T-cell (primary cell): ENCODE measurements at regions not wholly inside any gene's neighbourhood (a gene's known extent, or its start where the extent isn't known, plus 50 kb on each side); places are given as distances from the start of the nearest gene placed in this dataset.

ENCODE experiments used
- ATAC-seq, 4 experiments: fragments of 200-7000 bp in 3 of 4; fragments of 150-1000 bp in 1 of 4; cut with Tn5 transposase; replicated peaks in 1 of 4; 1 replicate in 3 of 4; 2 replicates in 1 of 4; pipeline ENCODE4 v1.10.0; 2021; ENCODE audit warnings: moderate library complexity in 3 of 4, mild to moderate bottlenecking in 2 of 4, moderate number of reproducible peaks in 1 of 4
- CTCF ChIA-PET, 2 donors: fragments of 300-600 bp; sonication (Branson Sonifier 250); formaldehyde crosslinking; loops; one replicate each; lab custom pipeline; 2022; ENCODE audit warnings: antibody characterized with exemption in 2 of 2; lab: Charles Lee
- POLR2A ChIA-PET, 2 donors: fragments of 300-600 bp; sonication (Branson Sonifier 250); formaldehyde crosslinking; loops; one replicate each; lab custom pipeline; 2022; ENCODE audit warnings: antibody characterized with exemption in 2 of 2; lab: Charles Lee
- DNase-seq, 35 experiments: peaks; one replicate each; pipeline versions ENCODE4 v3.0.0 to v3.0.0-alpha.2; 2013 to 2023
- H3K27ac ChIP-seq: one replicate; pipeline ENCODE4 v1.5.1; 2013; ENCODE audit warnings: low read length
- H3K27me3 ChIP-seq, 2 experiments: replicated peaks in 1 of 2; 1 replicate in 1 of 2; 2 replicates in 1 of 2; pipeline versions ENCODE4 v1.6.1 to v1.7.0; 2013; ENCODE audit warnings: low read length in 1 of 2, mixed read lengths in 1 of 2; ENCODE audit not compliant: control insufficient read depth in 2 of 2, insufficient read depth in 2 of 2; ENCODE audit errors: extremely low read depth in 1 of 2
- H3K36me3 ChIP-seq, 2 donors: 1 replicate in 1 of 2; 2 replicates in 1 of 2; pipeline versions ENCODE4 v1.6.1 to v1.7.0; 2013; ENCODE audit warnings: low read length in 1 of 2; ENCODE audit not compliant: control insufficient read depth in 2 of 2, insufficient read depth in 1 of 2; ENCODE audit errors: extremely low read depth in 1 of 2
- H3K4me1 ChIP-seq, 2 experiments: 1 replicate in 1 of 2; 2 replicates in 1 of 2; pipeline versions ENCODE4 v1.6.1 to v1.7.0; 2013; ENCODE audit warnings: low read length in 2 of 2, mixed read lengths in 1 of 2; ENCODE audit not compliant: insufficient read depth in 2 of 2, control insufficient read depth in 1 of 2; ENCODE audit errors: extremely low read depth in 1 of 2
- H3K4me3 ChIP-seq, 2 donors: 1 replicate in 1 of 2; 2 replicates in 1 of 2; pipeline versions ENCODE4 v1.5.1 to v1.7.0; 2013; ENCODE audit warnings: mild to moderate bottlenecking in 2 of 2, low read length in 1 of 2, moderate library complexity in 1 of 2; ENCODE audit not compliant: control insufficient read depth in 1 of 2; ENCODE audit errors: extremely low read depth in 1 of 2
- H3K9me3 ChIP-seq: 2 replicates; pipeline ENCODE4 v1.7.0; 2013
- H3K27ac Mint-ChIP-seq, 2 donors: one replicate each; pipeline ENCODE4 v1.8.0; 2020 to 2021; ENCODE audit warnings: mild to moderate bottlenecking in 2 of 2, mixed read lengths in 2 of 2
- H3K27me3 Mint-ChIP-seq, 2 donors: one replicate each; pipeline ENCODE4 v1.8.0; 2021 to 2022; ENCODE audit warnings: mixed read lengths in 2 of 2
- H3K36me3 Mint-ChIP-seq: one replicate; pipeline ENCODE4 v1.8.0; 2021; ENCODE audit warnings: mixed read lengths
- H3K4me1 Mint-ChIP-seq, 3 donors: one replicate each; pipeline ENCODE4 v1.8.0; 2020 to 2022; ENCODE audit warnings: mixed read lengths in 3 of 3, mild to moderate bottlenecking in 1 of 3
- H3K4me3 Mint-ChIP-seq, 3 donors: one replicate each; pipeline ENCODE4 v1.8.0; 2020 to 2022; ENCODE audit warnings: mild to moderate bottlenecking in 3 of 3, mixed read lengths in 3 of 3, moderate library complexity in 3 of 3
- H3K9me3 Mint-ChIP-seq, 3 donors: one replicate each; pipeline ENCODE4 v1.8.0; 2020 to 2022; ENCODE audit warnings: mixed read lengths in 3 of 3
- WGBS: methylation state at CpG from one replicate; pipeline ENCODE4 v1.1.5; 2013; ENCODE audit warnings: missing lambda C conversion rate; ENCODE audit not compliant: insufficient coverage; 5-methylcytosine and 5-hydroxymethylcytosine counted together

GRCh38 chr18:64799376-64799775 is 650.5 kb upstream of the LINC00305 start:
- Mint-ChIP-seq H3K4me1 (no peaks in the 10 kb centered on the region), H3K27me3 (no peaks in the 10 kb centered on the region), H3K9me3 (peaks cover 8 to 14% (median 9%) of the 10 kb centered on the region in 3 donors), H3K4me3 (no peak overlapping the region), H3K27ac (no peak overlapping the region), H3K36me3 (no peaks in the 10 kb centered on the region)
- H3K27ac ChIP-seq, result no peak overlapping the region
- no peaks in the 10 kb centered on the region for H3K4me1 ChIP-seq
- ChIA-PET POLR2A (no interaction called here), CTCF (no interaction called here)
- no peak for DNase-seq
- H3K4me3 ChIP-seq, result no peak overlapping the region
- ATAC-seq, result no peak
- H3K36me3 ChIP-seq, result no peaks in the 10 kb centered on the region
- no peaks in the 10 kb centered on the region for H3K27me3 ChIP-seq
- 40% methylated on average over 1 of the region's 4 CpGs for WGBS
- no peaks in the 10 kb centered on the region for H3K9me3 ChIP-seq

- Histone ChIP-seq H3K4me3 (no peak overlapping the region), H3K27me3 (no peaks in the 10 kb centered on the region), H3K9me3 (no peaks in the 10 kb centered on the region), H3K4me1 (no peaks in the 10 kb centered on the region), H3K36me3 (no peaks in the 10 kb centered on the region), H3K27ac (no peak overlapping the region)
- H3K4me3 Mint-ChIP-seq, result no peak overlapping the region
- H3K9me3 Mint-ChIP-seq, result peaks cover 1 to 11% (median 3%) of the 10 kb centered on the region in 3 donors
- no peaks in the 10 kb centered on the region for H3K4me1 Mint-ChIP-seq
- CTCF ChIA-PET, result interaction anchor here in 1 of 2 donors (0.6 kb wide), 1 partner anchor 21 kb away, joined by 3 read pairs; no protein-coding TSS in a partner anchor
- DNase-seq (no peak), ATAC-seq (no peak)
- WGBS, result 48% methylated on average over 4 of the region's 4 CpGs
- H3K27me3 Mint-ChIP-seq, result no peaks in the 10 kb centered on the region
- no peak overlapping the region for H3K27ac Mint-ChIP-seq
- POLR2A ChIA-PET, result interaction anchor here (0.6 to 0.7 kb wide), 2 partner anchors 435 to 1408 kb away, joined by 3 read pairs; no protein-coding TSS in a partner anchor
- H3K36me3 Mint-ChIP-seq, result no peaks in the 10 kb centered on the region
Observed at GRCh38 chr18:64791236-64791635, 642.3 kb upstream of the LINC00305 start.

- Mint-ChIP-seq H3K27ac (no peak overlapping the region), H3K9me3 (peaks cover 7 to 20% (median 8%) of the 10 kb centered on the region in 3 donors), H3K4me3 (no peak overlapping the region), H3K4me1 (no peaks in the 10 kb centered on the region), H3K36me3 (no peaks in the 10 kb centered on the region), H3K27me3 (no peaks in the 10 kb centered on the region)
- ChIA-PET CTCF (no interaction called here), POLR2A (no interaction called here)
- Histone ChIP-seq H3K27me3 (no peaks in the 10 kb centered on the region), H3K4me3 (no peak overlapping the region), H3K4me1 (no peaks in the 10 kb centered on the region), H3K36me3 (no peaks in the 10 kb centered on the region), H3K9me3 (no peaks in the 10 kb centered on the region), H3K27ac (no peak overlapping the region)
- WGBS, result no CpG with 5 or more reads among the region's 4 CpGs
- DNase-seq (no peak), ATAC-seq (no peak)
Observed at GRCh38 chr18:64785686-64786085, 636.8 kb upstream of the LINC00305 start.

- Histone ChIP-seq H3K4me3 (no peak overlapping the region), H3K27ac (no peak overlapping the region), H3K36me3 (no peaks in the 10 kb centered on the region), H3K9me3 (no peaks in the 10 kb centered on the region), H3K4me1 (no peaks in the 10 kb centered on the region), H3K27me3 (no peaks in the 10 kb centered on the region)
- WGBS, result 76% methylated on average over 2 of the region's 6 CpGs
- Mint-ChIP-seq H3K4me3 (no peak overlapping the region), H3K9me3 (peaks cover under 1 to 7% (median 3%) of the 10 kb centered on the region in 3 donors), H3K27ac (no peak overlapping the region), H3K4me1 (no peaks in the 10 kb centered on the region), H3K27me3 (no peaks in the 10 kb centered on the region), H3K36me3 (no peaks in the 10 kb centered on the region)
- CTCF ChIA-PET, result interaction anchor here in 1 of 2 donors (0.6 kb wide), 1 partner anchor 365 kb away, joined by 6 read pairs; no protein-coding TSS in a partner anchor
- DNase-seq (no peak), ATAC-seq (no peak)
- POLR2A ChIA-PET, result no interaction called here
Observed at GRCh38 chr18:64777556-64777955, 628.7 kb upstream of the LINC00305 start.

- no peaks in the 10 kb centered on the region for H3K4me1 Mint-ChIP-seq
- H3K27ac Mint-ChIP-seq, result no peak overlapping the region
- H3K9me3 ChIP-seq, result no peaks in the 10 kb centered on the region
- H3K4me3 Mint-ChIP-seq, result no peak overlapping the region
- H3K4me3 ChIP-seq, result no peak overlapping the region
- ChIA-PET POLR2A (no interaction called here), CTCF (no interaction called here)
- DNase-seq, result no peak
- no peaks in the 10 kb centered on the region for H3K27me3 Mint-ChIP-seq
- 50% methylated on average over 1 of the region's 3 CpGs for WGBS
- no peak for ATAC-seq
- H3K4me1 ChIP-seq, result no peaks in the 10 kb centered on the region
- H3K27me3 ChIP-seq, result no peaks in the 10 kb centered on the region
- peaks cover 10 to 20% (median 19%) of the 10 kb centered on the region in 3 donors for H3K9me3 Mint-ChIP-seq
- no peaks in the 10 kb centered on the region for H3K36me3 Mint-ChIP-seq
- no peak overlapping the region for H3K27ac ChIP-seq
- H3K36me3 ChIP-seq, result no peaks in the 10 kb centered on the region
Observed at GRCh38 chr18:64765908-64766307, 617.0 kb upstream of the LINC00305 start.

- POLR2A ChIA-PET, result no interaction called here
- H3K4me1 Mint-ChIP-seq, result no peaks in the 10 kb centered on the region
Observed at GRCh38 chr18:64752707-64753106, 603.8 kb upstream of the LINC00305 start.

GRCh38 chr18:64749884-64750283 is 601.0 kb upstream of the LINC00305 start:
- Mint-ChIP-seq H3K4me3 (no peak overlapping the region), H3K4me1 (no peaks in the 10 kb centered on the region), H3K9me3 (peaks cover 8 to 12% (median 10%) of the 10 kb centered on the region in 3 donors), H3K27ac (no peak overlapping the region), H3K36me3 (no peaks in the 10 kb centered on the region), H3K27me3 (no peaks in the 10 kb centered on the region)
- H3K27me3 ChIP-seq, result no peaks in the 10 kb centered on the region
- DNase-seq (no peak), ATAC-seq (no peak)
- H3K4me1 ChIP-seq, result no peaks in the 10 kb centered on the region
- H3K9me3 ChIP-seq, result no peaks in the 10 kb centered on the region
- CTCF ChIA-PET, result interaction anchor here in 1 of 2 donors (0.6 kb wide), 1 partner anchor 167 kb away, joined by 3 read pairs; no protein-coding TSS in a partner anchor
- no peaks in the 10 kb centered on the region for H3K36me3 ChIP-seq
- H3K4me3 ChIP-seq, result no peak overlapping the region
- 75% methylated on average over 2 of the region's 2 CpGs for WGBS
- H3K27ac ChIP-seq, result no peak overlapping the region
- POLR2A ChIA-PET, result no interaction called here

More at GRCh38 chr18:64752707-64753106, 603.8 kb upstream of the LINC00305 start:
- H3K4me1 ChIP-seq, result no peaks in the 10 kb centered on the region
- 100% methylated on average over 1 of the region's 2 CpGs for WGBS
- Mint-ChIP-seq H3K27ac (no peak overlapping the region), H3K9me3 (peaks cover 8 to 12% (median 10%) of the 10 kb centered on the region in 3 donors), H3K36me3 (no peaks in the 10 kb centered on the region), H3K4me3 (no peak overlapping the region), H3K27me3 (no peaks in the 10 kb centered on the region)
- no peak overlapping the region for H3K4me3 ChIP-seq
- CTCF ChIA-PET, result no interaction called here
- DNase-seq (no peak), ATAC-seq (no peak)
- H3K27me3 ChIP-seq, result no peaks in the 10 kb centered on the region
- no peaks in the 10 kb centered on the region for H3K9me3 ChIP-seq
- H3K27ac ChIP-seq, result no peak overlapping the region
- no peaks in the 10 kb centered on the region for H3K36me3 ChIP-seq
